Gastroesophageal sphincter (tissue), 4 donors: ENCODE measurements at regions not wholly inside any gene's neighbourhood (a gene's known extent, or its start where the extent isn't known, plus 50 kb on each side); places are given as distances from the start of the nearest gene placed in this dataset.

Experiments
- ATAC-seq: fragments of 150-250 bp; one replicate; pipeline ENCODE4 v1.9.1; 2016; ENCODE audit warnings: mild to moderate bottlenecking, moderate library complexity
- H3K27ac ChIP-seq, 4 donors: fragments of 200-600 bp; sonication (generic) in 3 of 4; 1 replicate in 3 of 4; 2 replicates in 1 of 4; pipeline ENCODE4 v1.5.1; 2016 to 2019
- H3K27me3 ChIP-seq: fragments of 200-600 bp; sonication (generic); one replicate; pipeline ENCODE4 v1.5.1; 2019
- H3K36me3 ChIP-seq, 2 donors: fragments of 200-600 bp; sonication (generic); one replicate each; pipeline ENCODE4 v1.5.1; 2019; ENCODE audit warnings: control low read depth in 1 of 2
- H3K4me1 ChIP-seq, 3 donors: fragments of 200-600 bp; sonication (generic); 1 replicate in 2 of 3; 2 replicates in 1 of 3; pipeline ENCODE4 v1.5.1; 2016 to 2019; ENCODE audit warnings: control low read depth in 2 of 3
- H3K4me3 ChIP-seq, 2 donors: fragments of 200-600 bp; sonication (generic); one replicate each; pipeline ENCODE4 v1.5.1; 2019; ENCODE audit warnings: mild to moderate bottlenecking in 1 of 2, moderate library complexity in 1 of 2
- H3K9me3 ChIP-seq, 3 donors: fragments of 200-600 bp; sonication (generic); one replicate each; pipeline ENCODE4 v1.5.1; 2017 to 2019; ENCODE audit warnings: control low read depth in 2 of 3
- CTCF ChIP-seq, 4 experiments: fragments of 200-600 bp in 2 of 4; fragments of 450-650 bp in 2 of 4; sonication (generic) in 1 of 4; IDR thresholded peaks; one replicate each; pipeline ENCODE4 v1.5.1; 2017 to 2019; ENCODE audit warnings: antibody characterized with exemption in 4 of 4, mild to moderate bottlenecking in 2 of 4, moderate library complexity in 2 of 4
- EP300 ChIP-seq: sonication (generic); formaldehyde crosslinking; IDR thresholded peaks from one replicate; pipeline ENCODE4 v1.6.1; 2017; ENCODE audit warnings: antibody characterized with exemption, mild to moderate bottlenecking
- POLR2A ChIP-seq, 2 donors: fragments of 450-650 bp; IDR thresholded peaks; one replicate each; pipeline ENCODE4 v1.6.1; 2017; ENCODE audit warnings: antibody characterized with exemption in 2 of 2, mild to moderate bottlenecking in 2 of 2, moderate library complexity in 1 of 2
- POLR2AphosphoS5 ChIP-seq: sonication (generic); formaldehyde crosslinking; IDR thresholded peaks from one replicate; pipeline ENCODE4 v1.6.1; 2017; ENCODE audit warnings: antibody characterized with exemption
- WGBS, 2 donors: methylation state at CpG; one replicate each; pipeline ENCODE4 v1.1.5; 2018; ENCODE audit warnings: low coverage in 1 of 2; 5-methylcytosine and 5-hydroxymethylcytosine counted together

GRCh38 chr6:50211582-50211981, 161.9 kb upstream of the DEFB112 start:
- H3K27ac ChIP-seq: no peak overlapping the region
- H3K4me1 ChIP-seq: no peaks in the 10 kb centered on the region
- TF ChIP-seq POLR2AphosphoS5: no peak
- no peak for TF ChIP-seq CTCF (IDR thresholded peaks at IDR 0.05)
- TF ChIP-seq POLR2A (IDR thresholded peaks at IDR 0.05): no peak
- TF ChIP-seq EP300: no peak
- no peaks in the 10 kb centered on the region for H3K36me3 ChIP-seq
- ATAC-seq: no peak
- no peaks in the 10 kb centered on the region for H3K27me3 ChIP-seq
- WGBS, 2 donors: 94 to 100% methylated on average over 1 of the region's 1 CpG
- no peak overlapping the region for H3K4me3 ChIP-seq
- H3K9me3 ChIP-seq: no peaks in the 10 kb centered on the region

- Histone ChIP-seq H3K27me3 (no peaks in the 10 kb centered on the region), H3K27ac (no peak overlapping the region), H3K4me1 (no peaks in the 10 kb centered on the region), H3K36me3 (no peaks in the 10 kb centered on the region), H3K4me3 (no peak overlapping the region), H3K9me3 (no peaks in the 10 kb centered on the region)
- WGBS, 2 donors: 5 to 10% methylated on average over 1 of the region's 1 CpG
- TF ChIP-seq POLR2A (IDR thresholded peaks at IDR 0.05) (no peak), POLR2AphosphoS5 (no peak), CTCF (IDR thresholded peaks at IDR 0.05) (no peak), EP300 (no peak)
- ATAC-seq: no peak
Observed at GRCh38 chr6:50213146-50213545, 163.4 kb upstream of the DEFB112 start.

- H3K4me3 ChIP-seq: no peak overlapping the region
- H3K36me3 ChIP-seq: no peaks in the 10 kb centered on the region
- H3K4me1 ChIP-seq: no peaks in the 10 kb centered on the region
- no peak for ATAC-seq
- H3K27ac ChIP-seq: no peak overlapping the region
- TF ChIP-seq POLR2AphosphoS5 (no peak), CTCF (IDR thresholded peaks at IDR 0.05) (no peak), EP300 (no peak), POLR2A (IDR thresholded peaks at IDR 0.05) (no peak)
- WGBS, 2 donors: 39 to 69% methylated on average over 2 of the region's 2 CpGs
- H3K9me3 ChIP-seq: no peaks in the 10 kb centered on the region
- no peaks in the 10 kb centered on the region for H3K27me3 ChIP-seq
Observed at GRCh38 chr6:50214937-50215336, 165.2 kb upstream of the DEFB112 start.

GRCh38 chr6:50217841-50218240, 168.1 kb upstream of the DEFB112 start:
- ATAC-seq: no peak
- 66 to 89% methylated on average over 2 to 3 of the region's 3 CpGs for WGBS, 2 donors
- Histone ChIP-seq H3K27me3 (no peaks in the 10 kb centered on the region), H3K9me3 (no peaks in the 10 kb centered on the region), H3K4me1 (no peaks in the 10 kb centered on the region), H3K4me3 (no peak overlapping the region), H3K27ac (no peak overlapping the region), H3K36me3 (no peaks in the 10 kb centered on the region)
- TF ChIP-seq POLR2AphosphoS5 (no peak), POLR2A (IDR thresholded peaks at IDR 0.05) (no peak), CTCF (IDR thresholded peaks at IDR 0.05) (no peak), EP300 (no peak)

- no peak for ATAC-seq
- Histone ChIP-seq H3K9me3 (no peaks in the 10 kb centered on the region), H3K4me3 (no peak overlapping the region), H3K27ac (no peak overlapping the region), H3K27me3 (no peaks in the 10 kb centered on the region), H3K4me1 (no peaks in the 10 kb centered on the region), H3K36me3 (no peaks in the 10 kb centered on the region)
- no peak for TF ChIP-seq POLR2A (IDR thresholded peaks at IDR 0.05)
- TF ChIP-seq CTCF (IDR thresholded peaks at IDR 0.05): no peak
- TF ChIP-seq EP300: no peak
- TF ChIP-seq POLR2AphosphoS5: no peak
Observed at GRCh38 chr6:50236164-50236563, 186.4 kb upstream of the DEFB112 start.
